Osteocyte (in vitro differentiated cells): ENCODE measurements at regions not wholly inside any gene's neighbourhood (a gene's known extent, or its start where the extent isn't known, plus 50 kb on each side); places are given as distances from the start of the nearest gene placed in this dataset.

Experiments
- DNase-seq: peaks from one replicate; pipeline ENCODE4 v3.0.0; 2021; ENCODE audit warnings: mixed read lengths; ENCODE audit not compliant: unreplicated experiment; ENCODE audit errors: extremely low spot score
- H3K27ac Mint-ChIP-seq: one replicate; pipeline ENCODE4 v1.8.0; 2021; ENCODE audit warnings: mild to moderate bottlenecking, mixed read lengths; ENCODE audit not compliant: unreplicated experiment
- H3K27me3 Mint-ChIP-seq: one replicate; pipeline ENCODE4 v1.8.0; 2021; ENCODE audit warnings: mixed read lengths; ENCODE audit not compliant: unreplicated experiment
- H3K36me3 Mint-ChIP-seq: one replicate; pipeline ENCODE4 v1.8.0; 2021; ENCODE audit warnings: mixed read lengths; ENCODE audit not compliant: unreplicated experiment
- H3K4me1 Mint-ChIP-seq: one replicate; pipeline ENCODE4 v1.8.0; 2021; ENCODE audit warnings: mixed read lengths; ENCODE audit not compliant: unreplicated experiment
- H3K4me3 Mint-ChIP-seq: one replicate; pipeline ENCODE4 v1.8.0; 2021; ENCODE audit warnings: mild to moderate bottlenecking, moderate library complexity, mixed read lengths; ENCODE audit not compliant: unreplicated experiment
- H3K9me3 Mint-ChIP-seq: one replicate; pipeline ENCODE4 v1.8.0; 2021; ENCODE audit warnings: mixed read lengths; ENCODE audit not compliant: unreplicated experiment
- TF ChIP-seq, protein P1 (sequence below): fragments of 200-600 bp; sonication (generic); IDR thresholded peaks from 2 replicates; pipeline ENCODE4 v1.5.0; 2021; ENCODE audit warnings: antibody characterized with exemption, mild to moderate bottlenecking, moderate library complexity

GRCh38 chr11:134663506-134664313 lies 251.7 kb upstream of the B3GAT1 start:
- Mint-ChIP-seq H3K36me3 (no peaks in the 10 kb centered on the region), H3K4me1 (no peaks in the 10 kb centered on the region), H3K27ac (no peak overlapping the region), H3K27me3 (no peaks in the 10 kb centered on the region), H3K9me3 (peaks cover 14% of the 10 kb centered on the region), H3K4me3 (no peak overlapping the region)
- no peak for DNase-seq
- TF ChIP-seq, protein P1, sequence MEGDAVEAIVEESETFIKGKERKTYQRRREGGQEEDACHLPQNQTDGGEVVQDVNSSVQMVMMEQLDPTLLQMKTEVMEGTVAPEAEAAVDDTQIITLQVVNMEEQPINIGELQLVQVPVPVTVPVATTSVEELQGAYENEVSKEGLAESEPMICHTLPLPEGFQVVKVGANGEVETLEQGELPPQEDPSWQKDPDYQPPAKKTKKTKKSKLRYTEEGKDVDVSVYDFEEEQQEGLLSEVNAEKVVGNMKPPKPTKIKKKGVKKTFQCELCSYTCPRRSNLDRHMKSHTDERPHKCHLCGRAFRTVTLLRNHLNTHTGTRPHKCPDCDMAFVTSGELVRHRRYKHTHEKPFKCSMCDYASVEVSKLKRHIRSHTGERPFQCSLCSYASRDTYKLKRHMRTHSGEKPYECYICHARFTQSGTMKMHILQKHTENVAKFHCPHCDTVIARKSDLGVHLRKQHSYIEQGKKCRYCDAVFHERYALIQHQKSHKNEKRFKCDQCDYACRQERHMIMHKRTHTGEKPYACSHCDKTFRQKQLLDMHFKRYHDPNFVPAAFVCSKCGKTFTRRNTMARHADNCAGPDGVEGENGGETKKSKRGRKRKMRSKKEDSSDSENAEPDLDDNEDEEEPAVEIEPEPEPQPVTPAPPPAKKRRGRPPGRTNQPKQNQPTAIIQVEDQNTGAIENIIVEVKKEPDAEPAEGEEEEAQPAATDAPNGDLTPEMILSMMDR: no peak

- no peaks in the 10 kb centered on the region for H3K4me1 Mint-ChIP-seq
- H3K27me3 Mint-ChIP-seq: no peaks in the 10 kb centered on the region
- peaks cover 14% of the 10 kb centered on the region for H3K9me3 Mint-ChIP-seq
- H3K4me3 Mint-ChIP-seq: no peak overlapping the region
- no peak overlapping the region for H3K27ac Mint-ChIP-seq
- H3K36me3 Mint-ChIP-seq: no peaks in the 10 kb centered on the region
- TF ChIP-seq, protein P1: no peak
- DNase-seq: peak; percentile 81
These were observed 250.8 kb upstream of the B3GAT1 start for GRCh38 chr11:134662629-134663360.

GRCh38 chr11:134661660-134662059 lies 249.6 kb upstream of the B3GAT1 start:
- H3K27me3 Mint-ChIP-seq: no peaks in the 10 kb centered on the region
- peak; percentile 48 for DNase-seq
- TF ChIP-seq, protein P1: no peak
- H3K36me3 Mint-ChIP-seq: no peaks in the 10 kb centered on the region
- H3K9me3 Mint-ChIP-seq: peaks cover 11% of the 10 kb centered on the region
- H3K4me3 Mint-ChIP-seq: no peak overlapping the region
- no peaks in the 10 kb centered on the region for H3K4me1 Mint-ChIP-seq
- H3K27ac Mint-ChIP-seq: no peak overlapping the region

DNA sequence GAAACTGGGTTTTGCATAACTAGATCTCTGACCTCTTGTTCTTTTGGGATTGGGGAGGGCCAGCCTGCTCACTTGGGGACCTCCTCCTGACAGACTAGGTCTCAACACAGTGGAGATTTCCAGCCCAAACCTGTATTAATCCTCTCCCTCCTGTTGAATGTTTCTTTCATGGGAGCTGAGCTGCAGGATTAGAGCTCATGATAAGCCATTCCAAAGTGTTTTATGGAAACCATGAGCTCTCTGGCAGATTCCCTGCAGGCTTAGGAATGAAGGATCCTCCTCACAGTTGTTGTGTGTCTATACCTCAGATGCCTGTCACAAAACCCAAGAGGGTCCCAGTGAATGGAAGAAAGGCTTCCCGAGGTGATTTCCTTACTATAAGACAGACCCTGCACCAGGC lies 248.4 kb upstream of the B3GAT1 start:
- H3K36me3 Mint-ChIP-seq: no peaks in the 10 kb centered on the region
- peak; percentile 11 for DNase-seq
- H3K27me3 Mint-ChIP-seq: no peaks in the 10 kb centered on the region
- no peak overlapping the region for H3K27ac Mint-ChIP-seq
- H3K9me3 Mint-ChIP-seq: peaks cover 10% of the 10 kb centered on the region
- no peak overlapping the region for H3K4me3 Mint-ChIP-seq
- TF ChIP-seq, protein P1: no peak
- no peaks in the 10 kb centered on the region for H3K4me1 Mint-ChIP-seq

- H3K36me3 Mint-ChIP-seq: no peaks in the 10 kb centered on the region
- no peaks in the 10 kb centered on the region for H3K4me1 Mint-ChIP-seq
- DNase-seq: peak; percentile 38
- no peak overlapping the region for H3K27ac Mint-ChIP-seq
- TF ChIP-seq, protein P1: no peak
- peaks cover 10% of the 10 kb centered on the region for H3K9me3 Mint-ChIP-seq
- no peak overlapping the region for H3K4me3 Mint-ChIP-seq
- no peaks in the 10 kb centered on the region for H3K27me3 Mint-ChIP-seq
These were observed 247.8 kb upstream of the B3GAT1 start for GRCh38 chr11:134659882-134660281.
